NCI-H524 treated with DMSO at 0.1 percent for 48 hours (cell line): ENCODE measurements at regions not wholly inside any gene's neighbourhood (a gene's known extent, or its start where the extent isn't known, plus 50 kb on each side); places are given as distances from the start of the nearest gene placed in this dataset.

ENCODE experiments used
- DNase-seq: peaks from one replicate; lab custom pipeline; 2025; lab: John Stamatoyannopoulos, UW

GRCh38 chr9:7394002-7394774 lies 405.4 kb downstream of the DMAC1 start:
- DNase-seq = no peak

- DNase-seq = no peak
These were observed 407.4 kb downstream of the DMAC1 start for GRCh38 chr9:7392148-7392547.

GRCh38 chr9:7388755-7389154 lies 410.8 kb downstream of the DMAC1 start:
- DNase-seq = no peak

- no peak for DNase-seq
These were observed 411.7 kb downstream of the DMAC1 start for GRCh38 chr9:7387840-7388239.

GRCh38 chr9:7382304-7382703 lies 417.3 kb downstream of the DMAC1 start:
- no peak for DNase-seq

GRCh38 chr9:7377489-7377888 lies 422.1 kb downstream of the DMAC1 start:
- DNase-seq = no peak

- DNase-seq = no peak
These were observed 422.7 kb downstream of the DMAC1 start for GRCh38 chr9:7376833-7377232.

- no peak for DNase-seq
These were observed 423.4 kb downstream of the DMAC1 start for GRCh38 chr9:7376213-7376612.

- no peak for DNase-seq
These were observed 424.5 kb downstream of the DMAC1 start for GRCh38 chr9:7375013-7375511.

GRCh38 chr9:7370988-7371387 lies 428.6 kb downstream of the DMAC1 start:
- DNase-seq = no peak

- no peak for DNase-seq
These were observed 429.2 kb downstream of the DMAC1 start for GRCh38 chr9:7370381-7370780.

- DNase-seq = no peak
These were observed 430.2 kb downstream of the DMAC1 start for GRCh38 chr9:7369384-7369821.

- no peak for DNase-seq
These were observed 430.9 kb downstream of the DMAC1 start for GRCh38 chr9:7368410-7369292.

GRCh38 chr9:7367726-7368125 lies 431.9 kb downstream of the DMAC1 start:
- DNase-seq = no peak

GRCh38 chr9:7366121-7366520 lies 433.5 kb downstream of the DMAC1 start:
- DNase-seq = no peak

- no peak for DNase-seq
These were observed 435.7 kb downstream of the DMAC1 start for GRCh38 chr9:7363777-7364477.

GRCh38 chr9:7360513-7360912 lies 439.1 kb downstream of the DMAC1 start:
- no peak for DNase-seq

- DNase-seq = no peak
These were observed 440.7 kb downstream of the DMAC1 start for GRCh38 chr9:7358876-7359275.

- no peak for DNase-seq
These were observed 444.9 kb downstream of the DMAC1 start for GRCh38 chr9:7354704-7355103.

GRCh38 chr9:7348692-7349091 lies 450.9 kb downstream of the DMAC1 start:
- DNase-seq = no peak

GRCh38 chr9:7347556-7347955 lies 452.0 kb downstream of the DMAC1 start:
- DNase-seq = no peak

GRCh38 chr9:7346144-7346543 lies 453.4 kb downstream of the DMAC1 start:
- DNase-seq = no peak
